ENCODE measurements at regions not wholly inside any gene's neighbourhood (a gene's known extent, or its start where the extent isn't known, plus 50 kb on each side); places are given as distances from the start of the nearest gene placed in this dataset.

DNA sequence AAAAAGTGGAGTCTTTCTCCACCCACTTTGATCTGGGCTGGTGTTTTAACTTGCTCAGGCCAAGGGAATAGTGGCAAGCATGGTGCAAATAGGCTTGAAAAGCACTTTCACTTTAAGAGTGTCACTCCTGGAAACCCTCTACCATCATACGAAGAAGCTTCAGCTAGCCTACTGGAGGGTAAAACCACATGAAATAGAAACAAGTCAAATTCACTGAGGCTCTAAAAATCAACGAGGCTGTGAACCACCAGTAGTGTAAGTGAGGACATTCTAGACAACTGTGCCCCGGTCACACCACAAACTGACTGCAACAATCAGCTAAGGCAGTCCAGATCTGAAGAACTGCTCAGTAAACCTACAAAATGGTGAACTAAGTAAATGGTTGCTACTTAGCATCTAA is 2366.3 kb upstream of the C9orf72 start:
- Histone ChIP-seq H3K4me1 (peaks cover 0 to 9% (median 2%) of the 10 kb centered on the region in 10 experiments; a peak in 5 of 20 replicates), H3K27me3 (no peaks in the 10 kb centered on the region), H3K36me3 (no peaks in the 10 kb centered on the region), H4K20me1 (no peaks in the 10 kb centered on the region), H3K4me2 (peak overlapping the region in 8 of 11 experiments; percentile 5 to 46 (median 18); a peak in 10 of 22 replicates), H3K9ac (no peak overlapping the region), H3K9me3 (replicated peaks in 1 of 11) (peaks cover 0 to 10% (median 0%) of the 10 kb centered on the region in 11 experiments; a peak in 2 of 22 replicates), H3K4me3 (no peak overlapping the region), H3K27ac (no peak overlapping the region)
- TF ChIP-seq Cebpa-rat (IDR thresholded peaks at IDR 0.05), result no peak

DNA sequence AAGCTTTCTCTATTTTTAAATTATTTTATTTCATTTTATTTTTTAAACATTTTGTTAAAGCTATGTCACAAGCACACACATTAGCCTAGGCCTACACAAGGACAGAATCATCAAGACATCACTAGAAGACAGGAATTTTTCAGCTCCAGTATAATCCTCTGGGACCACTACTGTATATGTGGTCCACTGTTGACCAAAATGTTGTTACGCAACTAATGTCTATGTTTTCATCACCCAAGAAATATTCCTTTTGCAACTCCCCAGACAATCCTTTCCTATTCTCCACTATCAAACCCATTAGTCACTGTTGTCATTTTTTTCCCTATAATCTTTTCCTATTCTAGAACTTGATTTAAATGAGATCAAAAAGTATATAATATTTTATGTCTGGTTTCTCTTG is 2371.7 kb upstream of the C9orf72 start:
- Histone ChIP-seq H3K27ac (no peak overlapping the region), H3K9me3 (replicated peaks in 1 of 11) (no peaks in the 10 kb centered on the region), H4K20me1 (no peaks in the 10 kb centered on the region), H3K4me3 (no peak overlapping the region), H3K36me3 (no peaks in the 10 kb centered on the region), H3K4me2 (no peak overlapping the region), H3K4me1 (peaks cover 0 to 2% (median 0%) of the 10 kb centered on the region in 10 experiments; a peak in 5 of 20 replicates), H3K9ac (no peak overlapping the region), H3K27me3 (no peaks in the 10 kb centered on the region)
- TF ChIP-seq Cebpa-rat (IDR thresholded peaks at IDR 0.05), result peak in 2 of 11 experiments; percentile 31 to 51; a peak in 3 of 22 replicates

- Histone ChIP-seq H3K36me3 (no peaks in the 10 kb centered on the region), H3K27me3 (no peaks in the 10 kb centered on the region), H3K9me3 (replicated peaks in 1 of 11) (no peaks in the 10 kb centered on the region), H3K27ac (no peak overlapping the region), H3K4me3 (no peak overlapping the region), H3K4me2 (no peak overlapping the region), H4K20me1 (no peaks in the 10 kb centered on the region), H3K4me1 (no peaks in the 10 kb centered on the region), H3K9ac (no peak overlapping the region)
- TF ChIP-seq Cebpa-rat (IDR thresholded peaks at IDR 0.05), result no peak
These were observed 2385.2 kb upstream of the C9orf72 start for GRCh38 chr9:29958469-29958868.

GRCh38 chr9:29965834-29966233 is 2392.6 kb upstream of the C9orf72 start:
- TF ChIP-seq Cebpa-rat (IDR thresholded peaks at IDR 0.05), result no peak
- Histone ChIP-seq H3K4me3 (no peak overlapping the region), H3K27ac (no peak overlapping the region), H3K27me3 (no peaks in the 10 kb centered on the region), H3K9me3 (replicated peaks in 1 of 11) (no peaks in the 10 kb centered on the region; a peak in 1 of 22 replicates), H3K4me1 (no peaks in the 10 kb centered on the region), H3K4me2 (no peak overlapping the region), H4K20me1 (no peaks in the 10 kb centered on the region), H3K36me3 (no peaks in the 10 kb centered on the region), H3K9ac (no peak overlapping the region)

DNA sequence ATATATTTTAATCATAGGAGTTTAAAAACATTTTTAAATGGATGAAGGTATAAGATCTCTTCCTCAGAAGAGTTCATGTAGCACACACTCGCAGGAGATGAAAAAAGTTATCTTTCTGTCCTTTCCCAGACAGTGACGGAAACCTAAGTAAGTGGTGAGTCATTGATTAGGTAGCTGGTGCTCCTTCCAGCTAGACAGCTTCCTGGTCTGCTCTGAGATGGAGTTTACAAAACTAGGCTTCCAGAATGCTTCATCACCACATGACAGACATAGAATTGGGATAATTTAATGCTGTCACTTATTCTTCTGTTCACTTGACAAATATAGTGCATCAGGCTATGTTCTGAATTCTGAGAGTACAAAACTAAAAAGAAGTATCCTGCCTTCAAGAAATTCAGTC is 2393.0 kb upstream of the C9orf72 start:
- Histone ChIP-seq H3K9me3 (replicated peaks in 1 of 11) (no peaks in the 10 kb centered on the region; a peak in 1 of 22 replicates), H3K9ac (no peak overlapping the region), H3K4me1 (no peaks in the 10 kb centered on the region), H3K4me3 (no peak overlapping the region), H3K27me3 (no peaks in the 10 kb centered on the region), H3K36me3 (no peaks in the 10 kb centered on the region), H4K20me1 (no peaks in the 10 kb centered on the region), H3K27ac (no peak overlapping the region), H3K4me2 (no peak overlapping the region)
- TF ChIP-seq Cebpa-rat (IDR thresholded peaks at IDR 0.05), result no peak

- Histone ChIP-seq H3K9ac (no peak overlapping the region), H3K27me3 (no peaks in the 10 kb centered on the region), H3K36me3 (no peaks in the 10 kb centered on the region), H4K20me1 (no peaks in the 10 kb centered on the region), H3K4me1 (no peaks in the 10 kb centered on the region), H3K9me3 (replicated peaks in 1 of 11) (no peaks in the 10 kb centered on the region; a peak in 1 of 22 replicates), H3K4me3 (no peak overlapping the region), H3K4me2 (no peak overlapping the region), H3K27ac (no peak overlapping the region)
- no peak for TF ChIP-seq Cebpa-rat (IDR thresholded peaks at IDR 0.05)
These were observed 2395.6 kb upstream of the C9orf72 start for GRCh38 chr9:29968831-29969230.

GRCh38 chr9:29969408-29969807 is 2396.1 kb upstream of the C9orf72 start:
- H3K4me3 ChIP-seq, result no peak overlapping the region
- H3K4me2 ChIP-seq, result no peak overlapping the region
- TF ChIP-seq Cebpa-rat (IDR thresholded peaks at IDR 0.05), result no peak
- H4K20me1 ChIP-seq, result no peaks in the 10 kb centered on the region
- no peaks in the 10 kb centered on the region; a peak in 1 of 22 replicates for H3K9me3 ChIP-seq (replicated peaks in 1 of 11)
- H3K27me3 ChIP-seq, result no peaks in the 10 kb centered on the region
- H3K9ac ChIP-seq, result no peak overlapping the region
- H3K4me1 ChIP-seq, result no peaks in the 10 kb centered on the region
- H3K27ac ChIP-seq, result no peak overlapping the region
- H3K36me3 ChIP-seq, result no peaks in the 10 kb centered on the region

GRCh38 chr9:29969856-29970647 is 2396.8 kb upstream of the C9orf72 start:
- no peak overlapping the region for H3K4me2 ChIP-seq
- H3K4me3 ChIP-seq, result no peak overlapping the region
- H3K4me1 ChIP-seq, result no peaks in the 10 kb centered on the region
- TF ChIP-seq Cebpa-rat (IDR thresholded peaks at IDR 0.05), result no peak
- no peaks in the 10 kb centered on the region for H3K27me3 ChIP-seq
- no peaks in the 10 kb centered on the region for H4K20me1 ChIP-seq
- H3K27ac ChIP-seq, result no peak overlapping the region
- H3K36me3 ChIP-seq, result no peaks in the 10 kb centered on the region
- no peaks in the 10 kb centered on the region; a peak in 1 of 22 replicates for H3K9me3 ChIP-seq (replicated peaks in 1 of 11)
- H3K9ac ChIP-seq, result no peak overlapping the region

DNA sequence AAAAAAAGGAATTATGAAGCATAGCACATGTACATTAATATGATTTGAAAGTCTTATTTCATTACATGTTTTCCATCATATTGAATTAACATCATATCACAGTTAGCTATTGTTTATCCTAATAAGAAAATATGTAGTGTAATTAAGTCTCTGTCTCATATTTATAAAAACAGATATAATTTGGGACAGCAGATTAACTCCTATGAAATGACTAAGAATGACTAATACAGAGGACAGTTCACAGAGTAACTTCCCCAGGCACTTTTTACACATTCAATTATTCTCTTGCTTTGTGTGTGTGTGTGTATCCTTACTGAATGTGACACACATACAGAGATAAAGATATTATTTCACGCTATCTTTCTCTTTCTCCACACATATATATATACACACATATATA is 2400.9 kb upstream of the C9orf72 start:
- no peaks in the 10 kb centered on the region; a peak in 1 of 22 replicates for H3K9me3 ChIP-seq (replicated peaks in 1 of 11)
- no peaks in the 10 kb centered on the region for H3K36me3 ChIP-seq
- no peak overlapping the region for H3K4me3 ChIP-seq

DNA sequence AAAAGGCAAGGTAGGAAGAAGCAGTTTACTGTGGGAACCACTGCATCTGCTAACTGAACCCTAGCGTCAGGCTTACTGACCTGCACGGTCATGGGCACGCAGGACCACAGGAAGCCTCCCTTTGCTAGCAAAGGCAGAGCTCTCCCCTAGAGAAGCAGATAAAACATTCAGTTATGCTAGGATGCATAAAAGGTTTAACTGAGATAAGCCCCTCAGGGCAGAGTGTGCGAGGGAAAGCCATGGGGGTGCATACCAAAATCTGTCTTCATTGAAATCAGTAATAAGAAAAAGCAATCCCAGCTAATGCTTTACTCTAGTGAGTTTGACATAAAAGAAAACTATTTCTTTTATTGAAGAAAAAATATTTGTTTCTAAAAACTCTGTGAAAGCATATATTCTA is 2403.7 kb upstream of the C9orf72 start:
- Histone ChIP-seq H4K20me1 (no peaks in the 10 kb centered on the region), H3K27me3 (no peaks in the 10 kb centered on the region), H3K4me3 (no peak overlapping the region), H3K36me3 (no peaks in the 10 kb centered on the region), H3K4me2 (no peak overlapping the region), H3K4me1 (no peaks in the 10 kb centered on the region), H3K9ac (no peak overlapping the region), H3K27ac (no peak overlapping the region), H3K9me3 (replicated peaks in 1 of 11) (no peaks in the 10 kb centered on the region)
- TF ChIP-seq Cebpa-rat (IDR thresholded peaks at IDR 0.05), result no peak

More for the DNA sequence above, 2400.9 kb upstream of the C9orf72 start:
- Histone ChIP-seq H3K27ac (no peak overlapping the region), H3K4me2 (no peak overlapping the region), H3K9ac (no peak overlapping the region), H3K27me3 (no peaks in the 10 kb centered on the region), H4K20me1 (no peaks in the 10 kb centered on the region), H3K4me1 (no peaks in the 10 kb centered on the region)
- TF ChIP-seq Cebpa-rat (IDR thresholded peaks at IDR 0.05), result no peak
